GM20000 (cell line): ENCODE measurements at regions not wholly inside any gene's neighbourhood (a gene's known extent, or its start where the extent isn't known, plus 50 kb on each side); places are given as distances from the start of the nearest gene placed in this dataset.

Source experiments
- DNase-seq: peaks from one replicate; pipeline ENCODE4 v3.0.0; 2012; ENCODE audit warnings: low spot score
- CTCF ChIP-seq: IDR thresholded peaks from 2 replicates; pipeline ENCODE4 v1.5.1; 2012; ENCODE audit warnings: mild to moderate bottlenecking, control low read depth; ENCODE audit errors: extremely low read depth, missing control alignments

GRCh38 chr2:140067661-140068060 lies 1287.5 kb upstream of the NXPH2 start:
- TF ChIP-seq CTCF: no peak
- no peak for DNase-seq

GRCh38 chr2:140064243-140064642 lies 1284.1 kb upstream of the NXPH2 start:
- no peak for TF ChIP-seq CTCF
- no peak for DNase-seq

DNA sequence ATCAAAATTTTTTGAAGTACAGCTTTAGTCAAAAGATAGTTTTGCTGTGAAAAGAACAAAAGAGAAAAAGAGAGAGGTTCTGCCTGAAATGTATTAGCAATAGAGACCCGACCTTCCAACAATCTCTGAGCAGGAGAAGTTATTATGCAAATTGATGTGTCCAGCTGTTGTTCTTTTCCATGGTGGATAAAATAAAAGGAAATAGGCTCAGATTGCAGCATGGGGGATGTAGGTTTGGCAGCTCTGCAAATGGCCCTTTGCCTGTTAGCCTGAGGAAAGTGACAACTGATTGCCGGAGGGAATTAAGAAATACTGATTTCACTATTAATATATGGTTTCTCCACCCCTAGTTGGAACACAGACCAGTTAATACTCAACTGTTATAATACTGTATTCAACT lies 1283.2 kb upstream of the NXPH2 start:
- DNase-seq: no peak
- TF ChIP-seq CTCF: no peak

GRCh38 chr2:140061240-140061639 lies 1281.0 kb upstream of the NXPH2 start:
- no peak for DNase-seq
- no peak for TF ChIP-seq CTCF

DNA sequence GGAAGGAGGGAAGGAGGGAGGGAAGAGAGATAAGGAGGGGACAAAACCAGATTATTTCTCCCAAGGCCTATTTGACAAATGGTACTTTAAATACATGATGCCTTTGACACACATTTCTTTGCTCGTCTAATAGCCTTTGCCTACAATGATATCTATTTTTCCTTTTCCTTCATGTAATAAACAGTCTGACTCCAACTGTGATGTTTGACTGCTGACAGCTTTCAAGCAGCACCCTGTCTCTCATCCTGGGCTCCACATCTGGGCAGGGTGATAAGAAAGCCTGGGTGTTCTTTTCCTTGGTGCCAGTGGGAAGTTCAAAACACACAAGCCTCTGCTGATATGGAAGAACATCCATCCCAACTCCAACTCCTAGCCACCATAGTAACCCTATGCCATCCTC lies 1277.7 kb upstream of the NXPH2 start:
- TF ChIP-seq CTCF: no peak
- DNase-seq: no peak

DNA sequence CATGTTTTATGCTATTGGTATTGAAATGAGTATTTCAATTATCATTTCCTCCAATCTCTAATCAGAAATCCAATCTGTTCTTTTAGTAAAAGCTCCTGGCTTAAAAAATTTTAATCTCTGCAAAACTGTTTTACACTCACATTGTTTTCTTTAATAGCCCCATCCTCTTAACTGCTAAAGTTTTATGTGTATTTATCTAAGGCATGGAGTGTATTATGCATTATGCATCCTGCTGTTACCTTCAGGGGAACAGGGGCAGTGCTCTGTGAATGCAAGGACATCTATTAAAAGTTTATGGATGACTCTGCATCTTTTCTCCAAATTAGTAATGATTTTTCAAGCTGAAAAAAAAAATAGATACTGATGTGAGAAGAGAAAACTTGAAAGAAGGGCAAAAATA lies 1261.6 kb upstream of the NXPH2 start:
- DNase-seq: no peak

GRCh38 chr2:140041239-140041638 lies 1261.0 kb upstream of the NXPH2 start:
- TF ChIP-seq CTCF: no peak

More for the DNA sequence above, 1261.6 kb upstream of the NXPH2 start:
- no peak for TF ChIP-seq CTCF

More at GRCh38 chr2:140041239-140041638, 1261.0 kb upstream of the NXPH2 start:
- no peak for DNase-seq
